ENCODE measurements at regions not wholly inside any gene's neighbourhood (a gene's known extent, or its start where the extent isn't known, plus 50 kb on each side); places are given as distances from the start of the nearest gene placed in this dataset.

DNA sequence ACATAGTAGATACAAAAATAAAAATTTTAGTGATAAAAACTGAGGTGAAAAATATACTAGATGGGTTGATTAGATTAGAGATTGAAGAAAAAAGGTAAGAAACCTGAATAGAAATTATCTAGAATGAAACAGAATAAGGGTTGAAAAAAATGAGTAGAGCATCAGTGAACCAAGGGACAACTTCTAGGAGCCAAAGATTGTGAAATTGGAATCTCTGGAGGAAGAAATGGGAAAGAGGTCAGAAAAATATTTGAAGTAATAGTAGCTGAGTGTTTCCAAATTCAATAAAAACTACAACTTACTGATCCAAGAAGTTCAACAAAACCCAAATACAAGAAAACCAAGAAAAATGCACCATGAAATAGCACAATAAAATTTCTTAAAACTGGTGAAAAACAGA, 116.6 kb upstream of the STARD4 start:
- TF ChIP-seq, protein P1, sequence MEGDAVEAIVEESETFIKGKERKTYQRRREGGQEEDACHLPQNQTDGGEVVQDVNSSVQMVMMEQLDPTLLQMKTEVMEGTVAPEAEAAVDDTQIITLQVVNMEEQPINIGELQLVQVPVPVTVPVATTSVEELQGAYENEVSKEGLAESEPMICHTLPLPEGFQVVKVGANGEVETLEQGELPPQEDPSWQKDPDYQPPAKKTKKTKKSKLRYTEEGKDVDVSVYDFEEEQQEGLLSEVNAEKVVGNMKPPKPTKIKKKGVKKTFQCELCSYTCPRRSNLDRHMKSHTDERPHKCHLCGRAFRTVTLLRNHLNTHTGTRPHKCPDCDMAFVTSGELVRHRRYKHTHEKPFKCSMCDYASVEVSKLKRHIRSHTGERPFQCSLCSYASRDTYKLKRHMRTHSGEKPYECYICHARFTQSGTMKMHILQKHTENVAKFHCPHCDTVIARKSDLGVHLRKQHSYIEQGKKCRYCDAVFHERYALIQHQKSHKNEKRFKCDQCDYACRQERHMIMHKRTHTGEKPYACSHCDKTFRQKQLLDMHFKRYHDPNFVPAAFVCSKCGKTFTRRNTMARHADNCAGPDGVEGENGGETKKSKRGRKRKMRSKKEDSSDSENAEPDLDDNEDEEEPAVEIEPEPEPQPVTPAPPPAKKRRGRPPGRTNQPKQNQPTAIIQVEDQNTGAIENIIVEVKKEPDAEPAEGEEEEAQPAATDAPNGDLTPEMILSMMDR (IDR thresholded peaks at IDR 0.05), result no peak
- TF ChIP-seq POLR2A (IDR thresholded peaks at IDR 0.05), result no peak
